Peyer's patch (tissue), 4 donors: ENCODE measurements at regions not wholly inside any gene's neighbourhood (a gene's known extent, or its start where the extent isn't known, plus 50 kb on each side); places are given as distances from the start of the nearest gene placed in this dataset.

Source experiments
- CTCF ChIP-seq, 6 experiments: fragments of 450-650 bp in 4 of 6; fragments of 200-600 bp in 2 of 6; sonication (generic) in 1 of 6; IDR thresholded peaks; one replicate each; pipeline ENCODE4 v1.5.1; 2017 to 2019; ENCODE audit warnings: antibody characterized with exemption in 6 of 6, mild to moderate bottlenecking in 3 of 6, moderate library complexity in 1 of 6
- POLR2A ChIP-seq, 2 donors: fragments of 450-650 bp; IDR thresholded peaks; one replicate each; pipeline ENCODE4 v1.5.1; 2017; ENCODE audit warnings: antibody characterized with exemption in 2 of 2, mild to moderate bottlenecking in 2 of 2, moderate library complexity in 2 of 2

GRCh38 chr11:134468796-134469195 lies 56.8 kb upstream of the B3GAT1 start:
- TF ChIP-seq CTCF (IDR thresholded peaks at IDR 0.05) (no peak), POLR2A (IDR thresholded peaks at IDR 0.05) (no peak)
